PC-3 (cell line): ENCODE measurements at regions not wholly inside any gene's neighbourhood (a gene's known extent, or its start where the extent isn't known, plus 50 kb on each side); places are given as distances from the start of the nearest gene placed in this dataset.

Experiments used
- ATAC-seq: fragments of 200-7000 bp; cut with Tn5 transposase; 2 replicates; pipeline ENCODE4 v1.9.1; 2020; ENCODE audit warnings: mild to moderate bottlenecking, moderate library complexity
- BruUV-seq: library from RNA; stranded (reverse); fragments of 400-500 nt; replicated peaks from 2 replicates; lab custom pipeline; 2021; lab: Mats Ljungman, UMichigan
- CTCF ChIA-PET: fragments of 300-600 bp; sonication (Branson Sonifier 250); formaldehyde crosslinking; loops from one replicate; lab custom pipeline; 2022; ENCODE audit warnings: antibody characterized with exemption; lab: Charles Lee
- POLR2A ChIA-PET: fragments of 300-600 bp; sonication (Branson Sonifier 250); formaldehyde crosslinking; loops from one replicate; lab custom pipeline; 2022; ENCODE audit warnings: antibody characterized with exemption; ENCODE audit not compliant: unreplicated experiment; lab: Charles Lee
- DNase-seq: peaks from one replicate; pipeline ENCODE4 v3.0.0-alpha.2; 2015
- H2AFZ ChIP-seq: fragments of 300-600 bp; sonication (generic); 2 replicates; pipeline ENCODE4 v1.6.0; 2016; ENCODE audit warnings: antibody characterized with exemption, low read length
- H3F3A ChIP-seq: fragments of 300-600 bp; sonication (generic); one replicate; pipeline ENCODE4 v1.6.0; 2017; ENCODE audit warnings: antibody characterized with exemption, low read length, control low read depth, mild to moderate bottlenecking; ENCODE audit not compliant: unreplicated experiment
- H3K27ac ChIP-seq: fragments of 300-600 bp; sonication (generic); 2 replicates; pipeline ENCODE4 v1.5.1; 2016; ENCODE audit warnings: mild to moderate bottlenecking, low read length
- H3K27me3 ChIP-seq: fragments of 300-600 bp; sonication (generic); 2 replicates; pipeline ENCODE4 v1.6.1; 2016; ENCODE audit warnings: low read length, mixed read lengths
- H3K36me3 ChIP-seq: fragments of 300-600 bp; sonication (generic); 2 replicates; pipeline ENCODE4 v1.6.1; 2016; ENCODE audit warnings: low read depth, mixed run types, low read length, mixed read lengths
- H3K4me1 ChIP-seq: fragments of 300-600 bp; sonication (generic); 2 replicates; pipeline ENCODE4 v1.5.1; 2016; ENCODE audit warnings: low read length; ENCODE audit not compliant: insufficient read depth
- H3K4me2 ChIP-seq: fragments of 300-600 bp; sonication (generic); 2 replicates; pipeline ENCODE4 v1.6.0; 2016; ENCODE audit warnings: low read length
- H3K4me3 ChIP-seq: fragments of 300-600 bp; sonication (generic); 2 replicates; pipeline ENCODE4 v1.5.1; 2016; ENCODE audit warnings: mild to moderate bottlenecking, low read length, mixed read lengths
- H3K79me2 ChIP-seq: fragments of 300-600 bp; sonication (generic); 2 replicates; pipeline ENCODE4 v1.6.1; 2017; ENCODE audit warnings: low read length, mixed read lengths
- H3K9ac ChIP-seq: fragments of 300-600 bp; sonication (generic); 2 replicates; pipeline ENCODE4 v1.6.0; 2016; ENCODE audit warnings: mild to moderate bottlenecking, low read length
- H3K9me2 ChIP-seq: fragments of 300-600 bp; sonication (generic); replicated peaks from 2 replicates; pipeline ENCODE4 v1.6.1; 2016; ENCODE audit warnings: mixed run types, low read length, mixed read lengths
- H3K9me3 ChIP-seq: fragments of 300-600 bp; sonication (generic); 2 replicates; pipeline ENCODE4 v1.6.1; 2016; ENCODE audit warnings: low read length, mixed read lengths
- H4K20me1 ChIP-seq: fragments of 300-600 bp; sonication (generic); 2 replicates; pipeline ENCODE4 v1.6.1; 2016; ENCODE audit warnings: low read length, mixed read lengths
- EZH2 ChIP-seq: fragments of 300-600 bp; sonication (generic); IDR thresholded peaks from one replicate; pipeline ENCODE4 v1.6.1; 2017; ENCODE audit warnings: antibody characterized with exemption, mild to moderate bottlenecking, low read length; ENCODE audit not compliant: unreplicated experiment
- EZH2phosphoT487 ChIP-seq: fragments of 300-600 bp; sonication (generic); IDR thresholded peaks from 2 replicates; pipeline ENCODE4 v1.6.1; 2018; ENCODE audit warnings: mild to moderate bottlenecking, antibody characterized with exemption, low read length, borderline replicate concordance
- intact Hi-C: fragments of 100-400 bp; cut with micrococcal nuclease; formaldehyde crosslinking; loops from 2 replicates; pipeline ENCODE4 v1.9.0; 2023
- TF ChIP-seq, protein P1 (sequence below): fragments of 300-600 bp; sonication (generic); conservative IDR thresholded peaks from 2 replicates; pipeline ENCODE4 v1.5.1; 2017; ENCODE audit warnings: antibody characterized with exemption, low read depth, mild to moderate bottlenecking, low read length

DNA sequence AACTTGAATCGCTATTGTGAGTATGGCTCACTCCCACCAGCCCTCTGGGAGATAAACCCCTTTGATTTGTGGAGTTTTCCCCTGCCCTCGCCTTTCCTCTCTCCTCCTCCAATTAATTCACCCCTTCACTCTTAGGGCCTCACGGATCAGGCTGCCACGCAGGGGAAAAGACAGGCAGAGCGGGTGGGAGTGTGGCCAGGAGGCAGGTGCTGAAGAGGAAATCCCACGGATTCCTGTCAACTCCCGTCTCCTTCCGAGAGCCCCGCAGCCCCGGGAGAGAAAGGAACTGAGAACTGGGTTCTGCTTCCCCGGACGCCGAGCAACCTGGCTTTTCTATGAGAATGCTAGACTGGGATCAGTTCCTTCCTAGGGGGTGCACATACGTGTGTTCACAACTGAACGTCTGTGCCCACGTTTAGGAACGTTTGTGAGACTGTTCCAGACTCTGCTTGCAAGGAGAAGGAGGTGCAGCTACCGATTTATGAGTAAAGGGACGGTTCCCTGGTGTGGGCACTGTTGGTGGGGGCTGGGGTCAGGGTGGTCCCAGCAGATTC lies 314.5 kb upstream of the TLE4 start:
- intact Hi-C loops: no loop called here
- TF ChIP-seq, protein P1, sequence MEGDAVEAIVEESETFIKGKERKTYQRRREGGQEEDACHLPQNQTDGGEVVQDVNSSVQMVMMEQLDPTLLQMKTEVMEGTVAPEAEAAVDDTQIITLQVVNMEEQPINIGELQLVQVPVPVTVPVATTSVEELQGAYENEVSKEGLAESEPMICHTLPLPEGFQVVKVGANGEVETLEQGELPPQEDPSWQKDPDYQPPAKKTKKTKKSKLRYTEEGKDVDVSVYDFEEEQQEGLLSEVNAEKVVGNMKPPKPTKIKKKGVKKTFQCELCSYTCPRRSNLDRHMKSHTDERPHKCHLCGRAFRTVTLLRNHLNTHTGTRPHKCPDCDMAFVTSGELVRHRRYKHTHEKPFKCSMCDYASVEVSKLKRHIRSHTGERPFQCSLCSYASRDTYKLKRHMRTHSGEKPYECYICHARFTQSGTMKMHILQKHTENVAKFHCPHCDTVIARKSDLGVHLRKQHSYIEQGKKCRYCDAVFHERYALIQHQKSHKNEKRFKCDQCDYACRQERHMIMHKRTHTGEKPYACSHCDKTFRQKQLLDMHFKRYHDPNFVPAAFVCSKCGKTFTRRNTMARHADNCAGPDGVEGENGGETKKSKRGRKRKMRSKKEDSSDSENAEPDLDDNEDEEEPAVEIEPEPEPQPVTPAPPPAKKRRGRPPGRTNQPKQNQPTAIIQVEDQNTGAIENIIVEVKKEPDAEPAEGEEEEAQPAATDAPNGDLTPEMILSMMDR: no peak
- TF ChIP-seq EZH2: no peak
- no peak for TF ChIP-seq EZH2phosphoT487
- no peaks in the 10 kb centered on the region for H3K79me2 ChIP-seq
- peaks cover 10% of the 10 kb centered on the region for H3K4me1 ChIP-seq
- H4K20me1 ChIP-seq: no peaks in the 10 kb centered on the region
- H3K27ac ChIP-seq: no peak overlapping the region
- no TSS peak for BruUV-seq
- H3K27me3 ChIP-seq: no peaks in the 10 kb centered on the region
- no peaks in the 10 kb centered on the region for H3K9me2 ChIP-seq
- H2AFZ ChIP-seq: peak overlapping the region; percentile 82
- ChIA-PET POLR2A (no interaction called here), CTCF (no interaction called here)
- DNase-seq (no peak), ATAC-seq (peak; percentile 33)
- no peaks in the 10 kb centered on the region for H3K36me3 ChIP-seq
- H3F3A ChIP-seq: no peaks in the 10 kb centered on the region
- peak overlapping the region; percentile 93 for H3K4me2 ChIP-seq
- H3K9ac ChIP-seq: no peak overlapping the region
- H3K4me3 ChIP-seq: peak overlapping the region; percentile 60
- no peaks in the 10 kb centered on the region for H3K9me3 ChIP-seq

DNA sequence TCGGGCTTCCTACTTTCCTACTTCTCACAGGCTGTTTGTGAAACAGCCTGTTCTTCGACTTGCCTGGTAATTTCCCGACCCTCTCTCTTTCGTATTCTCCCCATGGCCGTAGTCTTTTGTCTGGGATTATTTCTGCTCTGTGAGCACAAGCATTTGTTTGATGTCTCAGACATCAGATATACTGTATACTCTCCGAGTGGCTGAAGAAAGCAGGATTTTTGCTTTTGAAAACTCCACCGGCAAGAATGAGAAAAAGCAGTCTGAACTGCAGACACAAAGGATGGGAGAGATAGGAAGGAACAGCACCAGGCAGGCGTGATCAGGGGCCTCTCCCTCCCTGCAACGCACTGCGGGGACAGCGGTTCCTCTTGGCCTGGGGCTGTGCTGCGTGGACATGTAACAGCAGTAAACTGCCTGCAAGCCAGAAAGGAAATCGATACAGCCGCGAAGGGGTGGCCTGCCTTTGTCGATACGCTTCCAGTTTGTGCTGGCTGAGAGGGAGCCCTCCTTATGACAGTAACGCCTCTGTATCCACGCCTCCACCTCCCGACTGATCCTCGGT lies 313.9 kb upstream of the TLE4 start:
- Histone ChIP-seq H3K9me3 (no peaks in the 10 kb centered on the region), H2AFZ (0 out of 2 replicates have a peak overlapping the region, but pooled peaks have one; percentile 82), H3K27ac (no peak overlapping the region), H3F3A (no peaks in the 10 kb centered on the region), H3K9ac (no peak overlapping the region), H4K20me1 (no peaks in the 10 kb centered on the region), H3K27me3 (no peaks in the 10 kb centered on the region), H3K9me2 (no peaks in the 10 kb centered on the region), H3K4me3 (no peak overlapping the region), H3K4me1 (peaks cover 10% of the 10 kb centered on the region), H3K36me3 (no peaks in the 10 kb centered on the region), H3K79me2 (no peaks in the 10 kb centered on the region), H3K4me2 (no peak overlapping the region)
- TF ChIP-seq EZH2phosphoT487 (no peak), EZH2 (no peak)
- TF ChIP-seq, protein P1: no peak
- POLR2A ChIA-PET: no interaction called here
- DNase-seq (no peak), ATAC-seq (no peak)
- CTCF ChIA-PET: no interaction called here
- no TSS peak for BruUV-seq
- intact Hi-C loops: no loop called here

DNA sequence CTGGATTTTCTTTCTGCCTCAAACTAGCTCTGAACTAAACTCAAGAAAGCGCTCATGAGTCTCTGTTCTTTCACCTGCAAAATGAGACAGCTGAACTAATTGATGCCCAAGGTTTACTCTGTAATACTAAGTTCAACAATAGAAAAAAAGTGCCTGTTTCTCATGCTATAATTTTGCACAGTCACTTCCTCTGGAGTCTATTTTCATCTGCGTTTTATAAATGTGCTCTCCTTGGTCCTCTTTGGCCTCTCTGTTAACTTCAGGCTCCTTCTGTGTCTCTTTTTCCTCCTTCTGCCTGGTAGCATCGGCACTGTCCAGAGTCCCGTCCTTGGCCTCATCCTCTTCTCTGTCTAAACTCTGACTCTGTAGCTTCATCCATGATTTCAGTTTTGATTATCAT lies 311.9 kb upstream of the TLE4 start:
- no peak overlapping the region for H2AFZ ChIP-seq
- no peak overlapping the region for H3K9ac ChIP-seq
- no peak overlapping the region for H3K4me2 ChIP-seq
- CTCF ChIA-PET: no interaction called here
- DNase-seq (no peak), ATAC-seq (no peak)
- no peaks in the 10 kb centered on the region for H3K36me3 ChIP-seq
- POLR2A ChIA-PET: no interaction called here
- peaks cover 10% of the 10 kb centered on the region for H3K4me1 ChIP-seq
- no peak overlapping the region for H3K4me3 ChIP-seq
- no peaks in the 10 kb centered on the region for H3K79me2 ChIP-seq
- H3F3A ChIP-seq: no peaks in the 10 kb centered on the region
- no peaks in the 10 kb centered on the region for H4K20me1 ChIP-seq
- H3K27me3 ChIP-seq: no peaks in the 10 kb centered on the region
- no peaks in the 10 kb centered on the region for H3K9me3 ChIP-seq
- TF ChIP-seq, protein P1: no peak
- TF ChIP-seq EZH2phosphoT487 (no peak), EZH2 (no peak)
- intact Hi-C loops: no loop called here
- no peaks in the 10 kb centered on the region for H3K9me2 ChIP-seq
- no TSS peak for BruUV-seq
- no peak overlapping the region for H3K27ac ChIP-seq
